Neural cell (in vitro differentiated cells): ENCODE measurements at regions not wholly inside any gene's neighbourhood (a gene's known extent, or its start where the extent isn't known, plus 50 kb on each side); places are given as distances from the start of the nearest gene placed in this dataset.

Experiments
- H2AFZ ChIP-seq: fragments of 200-600, 300-800 bp; sonication (generic), shearing (Covaris generic); 2 replicates; pipeline ENCODE4 v1.6.0; 2014; ENCODE audit warnings: low read depth, mild to moderate bottlenecking, antibody characterized with exemption, low read length, moderate library complexity
- H3F3A ChIP-seq: fragments of 200-600 bp; shearing (Covaris generic); 2 replicates; pipeline ENCODE4 v1.6.1; 2016; ENCODE audit warnings: mild to moderate bottlenecking, moderate library complexity, mixed read lengths, antibody characterized with exemption, low read length; ENCODE audit not compliant: insufficient read depth, poor library complexity, severe bottlenecking
- H3K27ac ChIP-seq: fragments of 200-600, 300-800 bp; sonication (generic), shearing (Covaris generic); 2 replicates; pipeline ENCODE4 v1.5.1; 2014; ENCODE audit warnings: mild to moderate bottlenecking, low read length, moderate library complexity
- H3K27me3 ChIP-seq: fragments of 300-800, 200-600 bp; sonication (generic), shearing (Covaris generic); 2 replicates; pipeline ENCODE4 v1.6.0; 2014; ENCODE audit warnings: mild to moderate bottlenecking, low read depth, low read length, moderate library complexity; ENCODE audit not compliant: insufficient read depth
- H3K36me3 ChIP-seq: fragments of 300-800, 200-600 bp; sonication (generic), shearing (Covaris generic); 2 replicates; pipeline ENCODE4 v1.5.1; 2014; ENCODE audit warnings: mild to moderate bottlenecking, antibody characterized with exemption, low read length, moderate library complexity; ENCODE audit not compliant: insufficient read depth
- H3K4me2 ChIP-seq: fragments of 300-800, 200-600 bp; sonication (generic), shearing (Covaris generic); 2 replicates; pipeline ENCODE4 v1.6.0; 2014; ENCODE audit warnings: mild to moderate bottlenecking, low read length
- H3K4me3 ChIP-seq: fragments of 300-800, 200-600 bp; sonication (generic), shearing (Covaris generic); 2 replicates; pipeline ENCODE4 v1.5.1; 2014; ENCODE audit warnings: mild to moderate bottlenecking, low read length, moderate library complexity
- H3K79me2 ChIP-seq: fragments of 200-600 bp; shearing (Covaris generic); replicated peaks from 2 replicates; pipeline ENCODE4 v1.6.0; 2014; ENCODE audit warnings: mild to moderate bottlenecking, low read length, moderate library complexity; ENCODE audit not compliant: insufficient read depth
- H3K9ac ChIP-seq: fragments of 300-800, 200-600 bp; sonication (generic), shearing (Covaris generic); 2 replicates; pipeline ENCODE4 v1.6.1; 2016; ENCODE audit warnings: mild to moderate bottlenecking, low read length, mixed read lengths
- H3K9me2 ChIP-seq: fragments of 200-600 bp; shearing (Covaris generic); 2 replicates; pipeline ENCODE4 v1.6.1; 2016; ENCODE audit warnings: mild to moderate bottlenecking, low read length, mixed read lengths; ENCODE audit not compliant: insufficient read depth
- H3K9me3 ChIP-seq: fragments of 200-600, 300-800 bp; sonication (generic), shearing (Covaris generic); 2 replicates; pipeline ENCODE4 v1.6.1; 2016; ENCODE audit warnings: mild to moderate bottlenecking, mixed run types, low read length, moderate library complexity, mixed read lengths
- H4K20me1 ChIP-seq: fragments of 200-600 bp; shearing (Covaris generic); 2 replicates; pipeline ENCODE4 v1.6.1; 2016; ENCODE audit warnings: mild to moderate bottlenecking, mixed run types; ENCODE audit not compliant: insufficient read depth
- EP300 ChIP-seq: fragments of 450-650 bp; conservative IDR thresholded peaks from 2 replicates; pipeline ENCODE4 v1.6.1; 2014; ENCODE audit warnings: antibody characterized with exemption, mild to moderate bottlenecking, moderate library complexity; ENCODE audit not compliant: poor library complexity, severe bottlenecking
- EZH2 ChIP-seq: fragments of 200-600, 300-800 bp; shearing (Covaris generic), sonication (generic); IDR thresholded peaks from 2 replicates; pipeline ENCODE4 v1.6.1; 2014; ENCODE audit warnings: antibody characterized with exemption, low read length, borderline replicate concordance, mild to moderate bottlenecking; ENCODE audit not compliant: insufficient read depth, poor library complexity, severe bottlenecking
- MXI1 ChIP-seq: fragments of 450-650 bp; conservative IDR thresholded peaks from 2 replicates; pipeline ENCODE4 v1.6.1; 2014; ENCODE audit warnings: antibody characterized with exemption, mild to moderate bottlenecking; ENCODE audit not compliant: poor library complexity, severe bottlenecking
- POLR2AphosphoS5 ChIP-seq: IDR thresholded peaks from 2 replicates; pipeline ENCODE4 v1.6.1; 2012
- RAD21 ChIP-seq: fragments of 450-650 bp; conservative IDR thresholded peaks from 2 replicates; pipeline ENCODE4 v1.6.1; 2014; ENCODE audit warnings: antibody characterized with exemption, mild to moderate bottlenecking, moderate library complexity
- SMC3 ChIP-seq: fragments of 450-650 bp; conservative IDR thresholded peaks from 2 replicates; pipeline ENCODE4 v1.6.1; 2014; ENCODE audit warnings: antibody characterized with exemption, mild to moderate bottlenecking, moderate library complexity; ENCODE audit not compliant: poor library complexity
- TAF1 ChIP-seq: IDR thresholded peaks from 2 replicates; pipeline ENCODE4 v1.6.1; 2012; ENCODE audit warnings: low read depth
- TF ChIP-seq, protein P1 (sequence below): IDR thresholded peaks from 2 replicates; pipeline ENCODE4 v1.6.1; 2012; ENCODE audit warnings: borderline replicate concordance
- TF ChIP-seq, protein P2 (sequence below): fragments of 450-650 bp; IDR thresholded peaks from 2 replicates; pipeline ENCODE4 v1.5.1; 2014; ENCODE audit warnings: antibody characterized with exemption, mild to moderate bottlenecking, moderate library complexity; ENCODE audit not compliant: poor library complexity, severe bottlenecking

DNA sequence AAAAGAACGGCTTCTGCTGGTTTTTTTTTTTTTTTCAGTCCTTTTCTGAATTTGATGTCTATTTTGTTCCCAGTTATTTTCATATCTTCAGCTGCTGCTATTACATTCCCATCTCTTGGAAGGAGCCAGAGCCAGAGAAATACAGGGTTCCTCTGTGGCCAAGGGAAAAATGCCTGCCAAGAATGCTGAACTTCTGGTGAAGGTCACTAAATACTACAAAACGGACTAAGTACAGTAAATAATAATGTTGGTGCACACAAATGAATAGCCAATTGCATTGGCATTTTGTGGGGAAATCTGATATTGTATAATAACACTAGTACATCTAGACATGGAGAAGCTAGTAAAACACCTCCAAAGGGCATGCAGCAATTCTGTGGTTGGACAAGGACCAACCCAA, 56.3 kb upstream of the ZEB1 start:
- no peaks in the 10 kb centered on the region for H3K9me3 ChIP-seq
- no peak overlapping the region for H3K9ac ChIP-seq
- no peaks in the 10 kb centered on the region for H3F3A ChIP-seq
- H3K36me3 ChIP-seq, result no peaks in the 10 kb centered on the region
- no peak overlapping the region for H3K27ac ChIP-seq
- no peak overlapping the region for H2AFZ ChIP-seq
- no peak overlapping the region for H3K4me2 ChIP-seq
- no peaks in the 10 kb centered on the region for H4K20me1 ChIP-seq
- TF ChIP-seq MXI1 (no peak), RAD21 (no peak), POLR2AphosphoS5 (no peak), TAF1 (no peak), SMC3 (no peak), EP300 (no peak), EZH2 (no peak)
- TF ChIP-seq, protein P1, sequence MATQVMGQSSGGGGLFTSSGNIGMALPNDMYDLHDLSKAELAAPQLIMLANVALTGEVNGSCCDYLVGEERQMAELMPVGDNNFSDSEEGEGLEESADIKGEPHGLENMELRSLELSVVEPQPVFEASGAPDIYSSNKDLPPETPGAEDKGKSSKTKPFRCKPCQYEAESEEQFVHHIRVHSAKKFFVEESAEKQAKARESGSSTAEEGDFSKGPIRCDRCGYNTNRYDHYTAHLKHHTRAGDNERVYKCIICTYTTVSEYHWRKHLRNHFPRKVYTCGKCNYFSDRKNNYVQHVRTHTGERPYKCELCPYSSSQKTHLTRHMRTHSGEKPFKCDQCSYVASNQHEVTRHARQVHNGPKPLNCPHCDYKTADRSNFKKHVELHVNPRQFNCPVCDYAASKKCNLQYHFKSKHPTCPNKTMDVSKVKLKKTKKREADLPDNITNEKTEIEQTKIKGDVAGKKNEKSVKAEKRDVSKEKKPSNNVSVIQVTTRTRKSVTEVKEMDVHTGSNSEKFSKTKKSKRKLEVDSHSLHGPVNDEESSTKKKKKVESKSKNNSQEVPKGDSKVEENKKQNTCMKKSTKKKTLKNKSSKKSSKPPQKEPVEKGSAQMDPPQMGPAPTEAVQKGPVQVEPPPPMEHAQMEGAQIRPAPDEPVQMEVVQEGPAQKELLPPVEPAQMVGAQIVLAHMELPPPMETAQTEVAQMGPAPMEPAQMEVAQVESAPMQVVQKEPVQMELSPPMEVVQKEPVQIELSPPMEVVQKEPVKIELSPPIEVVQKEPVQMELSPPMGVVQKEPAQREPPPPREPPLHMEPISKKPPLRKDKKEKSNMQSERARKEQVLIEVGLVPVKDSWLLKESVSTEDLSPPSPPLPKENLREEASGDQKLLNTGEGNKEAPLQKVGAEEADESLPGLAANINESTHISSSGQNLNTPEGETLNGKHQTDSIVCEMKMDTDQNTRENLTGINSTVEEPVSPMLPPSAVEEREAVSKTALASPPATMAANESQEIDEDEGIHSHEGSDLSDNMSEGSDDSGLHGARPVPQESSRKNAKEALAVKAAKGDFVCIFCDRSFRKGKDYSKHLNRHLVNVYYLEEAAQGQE, result no peak
- TF ChIP-seq, protein P2, sequence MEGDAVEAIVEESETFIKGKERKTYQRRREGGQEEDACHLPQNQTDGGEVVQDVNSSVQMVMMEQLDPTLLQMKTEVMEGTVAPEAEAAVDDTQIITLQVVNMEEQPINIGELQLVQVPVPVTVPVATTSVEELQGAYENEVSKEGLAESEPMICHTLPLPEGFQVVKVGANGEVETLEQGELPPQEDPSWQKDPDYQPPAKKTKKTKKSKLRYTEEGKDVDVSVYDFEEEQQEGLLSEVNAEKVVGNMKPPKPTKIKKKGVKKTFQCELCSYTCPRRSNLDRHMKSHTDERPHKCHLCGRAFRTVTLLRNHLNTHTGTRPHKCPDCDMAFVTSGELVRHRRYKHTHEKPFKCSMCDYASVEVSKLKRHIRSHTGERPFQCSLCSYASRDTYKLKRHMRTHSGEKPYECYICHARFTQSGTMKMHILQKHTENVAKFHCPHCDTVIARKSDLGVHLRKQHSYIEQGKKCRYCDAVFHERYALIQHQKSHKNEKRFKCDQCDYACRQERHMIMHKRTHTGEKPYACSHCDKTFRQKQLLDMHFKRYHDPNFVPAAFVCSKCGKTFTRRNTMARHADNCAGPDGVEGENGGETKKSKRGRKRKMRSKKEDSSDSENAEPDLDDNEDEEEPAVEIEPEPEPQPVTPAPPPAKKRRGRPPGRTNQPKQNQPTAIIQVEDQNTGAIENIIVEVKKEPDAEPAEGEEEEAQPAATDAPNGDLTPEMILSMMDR, result no peak
- H3K79me2 ChIP-seq, result no peaks in the 10 kb centered on the region
- H3K4me3 ChIP-seq, result no peak overlapping the region
- no peaks in the 10 kb centered on the region for H3K9me2 ChIP-seq
- H3K27me3 ChIP-seq, result no peaks in the 10 kb centered on the region

DNA sequence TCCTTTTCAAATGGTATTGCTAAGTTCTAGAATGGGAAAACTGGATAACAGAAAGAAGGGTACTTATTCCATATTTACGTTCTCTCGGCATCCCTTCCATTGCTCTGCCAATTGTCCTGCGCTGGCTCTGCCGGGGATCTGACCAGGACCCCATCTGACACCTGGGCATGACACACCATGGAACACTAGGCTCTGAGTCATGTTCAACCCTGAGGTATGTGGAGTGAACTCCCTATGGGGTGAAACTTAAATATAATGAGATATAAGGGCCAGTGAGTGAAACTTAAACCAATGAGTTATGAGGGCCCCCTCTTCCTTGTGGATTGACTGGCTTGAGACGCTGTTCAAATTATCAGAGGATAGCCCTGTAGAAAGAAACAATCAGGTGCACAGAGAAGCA, 55.1 kb upstream of the ZEB1 start:
- Histone ChIP-seq H3K36me3 (no peaks in the 10 kb centered on the region), H3K9me2 (no peaks in the 10 kb centered on the region), H3K27me3 (no peaks in the 10 kb centered on the region), H3K4me2 (no peak overlapping the region), H3K4me3 (no peak overlapping the region), H3K9me3 (no peaks in the 10 kb centered on the region), H3K27ac (no peak overlapping the region), H2AFZ (no peak overlapping the region), H3F3A (no peaks in the 10 kb centered on the region), H3K79me2 (no peaks in the 10 kb centered on the region), H3K9ac (no peak overlapping the region), H4K20me1 (no peaks in the 10 kb centered on the region)
- no peak for TF ChIP-seq TAF1
- no peak for TF ChIP-seq POLR2AphosphoS5
